ENCODE measurements at regions not wholly inside any gene's neighbourhood (a gene's known extent, or its start where the extent isn't known, plus 50 kb on each side); places are given as distances from the start of the nearest gene placed in this dataset.

DNA sequence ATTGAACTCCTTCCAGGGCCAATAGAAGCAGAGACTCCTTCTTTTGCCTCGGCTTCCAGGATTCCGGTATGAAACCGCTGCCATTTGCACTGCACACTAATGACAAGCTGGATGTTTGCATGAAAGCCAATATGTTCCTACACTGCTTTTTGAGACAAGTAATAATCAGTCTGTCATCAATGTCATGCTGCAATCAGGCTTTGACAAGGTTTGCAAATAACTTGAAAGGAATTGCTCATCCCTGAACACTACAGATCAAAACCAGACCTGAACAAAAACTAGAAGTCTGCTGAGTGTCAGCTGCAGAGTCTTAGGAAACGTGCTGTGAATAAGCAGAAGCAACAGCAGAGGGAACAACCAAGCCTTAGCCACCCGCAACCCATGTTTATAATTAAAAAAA, 720.7 kb upstream of the CXADR start:
- Histone ChIP-seq H3K36me3 (ENCODE audit: control insufficient read depth in 2 of 3, insufficient read depth in 3 of 3, low read length in 3 of 3) (no peaks in the 10 kb centered on the region), H3K9me3 (ENCODE audit: control insufficient read depth in 2 of 3, insufficient read depth in 1 of 3, low read length in 3 of 3) (no peaks in the 10 kb centered on the region), H3K27me3 (ENCODE audit: control insufficient read depth, insufficient read depth, low read length) (no peaks in the 10 kb centered on the region), H3K27ac (ENCODE audit: low read depth in 2 of 2, low read length in 2 of 2) (no peak overlapping the region), H3K4me3 (ENCODE audit: low read length in 3 of 3) (no peak overlapping the region), H3K4me1 (ENCODE audit: control insufficient read depth in 2 of 3, insufficient read depth in 2 of 3, low read depth in 1 of 3, low read length in 3 of 3) (no peaks in the 10 kb centered on the region), H3K9ac (ENCODE audit: low read length in 3 of 3) (no peak overlapping the region)
- TF ChIP-seq, protein P1, sequence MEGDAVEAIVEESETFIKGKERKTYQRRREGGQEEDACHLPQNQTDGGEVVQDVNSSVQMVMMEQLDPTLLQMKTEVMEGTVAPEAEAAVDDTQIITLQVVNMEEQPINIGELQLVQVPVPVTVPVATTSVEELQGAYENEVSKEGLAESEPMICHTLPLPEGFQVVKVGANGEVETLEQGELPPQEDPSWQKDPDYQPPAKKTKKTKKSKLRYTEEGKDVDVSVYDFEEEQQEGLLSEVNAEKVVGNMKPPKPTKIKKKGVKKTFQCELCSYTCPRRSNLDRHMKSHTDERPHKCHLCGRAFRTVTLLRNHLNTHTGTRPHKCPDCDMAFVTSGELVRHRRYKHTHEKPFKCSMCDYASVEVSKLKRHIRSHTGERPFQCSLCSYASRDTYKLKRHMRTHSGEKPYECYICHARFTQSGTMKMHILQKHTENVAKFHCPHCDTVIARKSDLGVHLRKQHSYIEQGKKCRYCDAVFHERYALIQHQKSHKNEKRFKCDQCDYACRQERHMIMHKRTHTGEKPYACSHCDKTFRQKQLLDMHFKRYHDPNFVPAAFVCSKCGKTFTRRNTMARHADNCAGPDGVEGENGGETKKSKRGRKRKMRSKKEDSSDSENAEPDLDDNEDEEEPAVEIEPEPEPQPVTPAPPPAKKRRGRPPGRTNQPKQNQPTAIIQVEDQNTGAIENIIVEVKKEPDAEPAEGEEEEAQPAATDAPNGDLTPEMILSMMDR (IDR thresholded peaks at IDR 0.05; ENCODE audit: borderline replicate concordance, extremely low read depth, insufficient read depth) = no peak
- intact Hi-C loops (cut with DNase I) = no loop called here
- no peak for FAIRE-seq
- no peak for DNase-seq

DNA sequence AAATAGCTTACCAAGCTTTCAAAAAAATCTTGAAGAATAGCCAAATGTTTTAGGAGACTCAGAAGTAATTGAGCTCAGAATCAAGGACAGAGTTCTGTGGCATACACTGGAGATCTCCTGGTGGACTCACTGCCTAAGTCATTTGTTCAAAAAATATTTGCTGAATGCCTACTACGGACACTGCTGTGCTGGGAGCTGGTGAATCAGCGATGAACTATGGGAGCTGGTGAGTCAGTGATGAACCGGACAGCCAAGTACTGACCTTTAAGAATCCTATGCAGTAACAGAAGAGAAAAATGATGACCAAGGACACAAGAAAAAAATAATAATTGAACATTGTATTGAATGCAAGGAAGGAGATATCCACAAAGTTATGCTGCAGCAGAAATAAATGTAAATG, 717.9 kb upstream of the CXADR start:
- intact Hi-C loops (cut with DNase I) = no loop called here
- DNase-seq (no peak), FAIRE-seq (no peak)
- Histone ChIP-seq H3K27me3 (ENCODE audit: control insufficient read depth, insufficient read depth, low read length) (no peaks in the 10 kb centered on the region), H3K9me3 (ENCODE audit: control insufficient read depth in 2 of 3, insufficient read depth in 1 of 3, low read length in 3 of 3) (no peaks in the 10 kb centered on the region), H3K9ac (ENCODE audit: low read length in 3 of 3) (no peak overlapping the region), H3K4me3 (ENCODE audit: low read length in 3 of 3) (no peak overlapping the region), H3K4me1 (ENCODE audit: control insufficient read depth in 2 of 3, insufficient read depth in 2 of 3, low read depth in 1 of 3, low read length in 3 of 3) (no peaks in the 10 kb centered on the region), H3K27ac (ENCODE audit: low read depth in 2 of 2, low read length in 2 of 2) (no peak overlapping the region), H3K36me3 (ENCODE audit: control insufficient read depth in 2 of 3, insufficient read depth in 3 of 3, low read length in 3 of 3) (no peaks in the 10 kb centered on the region)
- TF ChIP-seq, protein P1 (IDR thresholded peaks at IDR 0.05; ENCODE audit: borderline replicate concordance, extremely low read depth, insufficient read depth) = no peak

DNA sequence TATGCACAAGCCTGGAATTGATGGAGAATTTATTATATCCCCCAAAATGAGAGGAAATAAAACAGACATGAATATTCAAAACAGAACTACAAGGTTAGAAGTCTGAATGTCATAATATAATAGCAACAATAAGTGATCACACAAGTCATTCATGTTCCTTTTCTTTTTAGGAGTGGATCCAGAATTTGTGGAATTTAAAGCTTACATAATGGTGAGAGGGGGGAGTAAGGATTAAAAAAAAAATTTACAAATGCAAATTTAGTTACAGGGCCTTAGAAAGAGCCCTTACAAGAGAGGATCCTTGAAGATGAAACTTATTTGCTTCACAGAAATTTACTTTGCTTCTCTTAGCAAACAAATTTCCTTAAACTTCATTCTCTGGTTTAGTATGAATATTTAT, 716.1 kb upstream of the CXADR start:
- TF ChIP-seq, protein P1 (IDR thresholded peaks at IDR 0.05; ENCODE audit: borderline replicate concordance, extremely low read depth, insufficient read depth) = no peak
- H3K27ac ChIP-seq (ENCODE audit: low read depth in 2 of 2, low read length in 2 of 2) = no peak overlapping the region
- intact Hi-C loops (cut with DNase I) = no loop called here
- no peak for DNase-seq
- H3K9me3 ChIP-seq (ENCODE audit: control insufficient read depth in 2 of 3, insufficient read depth in 1 of 3, low read length in 3 of 3) = no peaks in the 10 kb centered on the region
- H3K4me3 ChIP-seq (ENCODE audit: low read length in 3 of 3) = no peak overlapping the region
- no peak for FAIRE-seq
- no peak overlapping the region for H3K9ac ChIP-seq (ENCODE audit: low read length in 3 of 3)
- H3K27me3 ChIP-seq (ENCODE audit: control insufficient read depth, insufficient read depth, low read length) = no peaks in the 10 kb centered on the region
- no peaks in the 10 kb centered on the region for H3K4me1 ChIP-seq (ENCODE audit: control insufficient read depth in 2 of 3, insufficient read depth in 2 of 3, low read depth in 1 of 3, low read length in 3 of 3)
- H3K36me3 ChIP-seq (ENCODE audit: control insufficient read depth in 2 of 3, insufficient read depth in 3 of 3, low read length in 3 of 3) = no peaks in the 10 kb centered on the region

DNA sequence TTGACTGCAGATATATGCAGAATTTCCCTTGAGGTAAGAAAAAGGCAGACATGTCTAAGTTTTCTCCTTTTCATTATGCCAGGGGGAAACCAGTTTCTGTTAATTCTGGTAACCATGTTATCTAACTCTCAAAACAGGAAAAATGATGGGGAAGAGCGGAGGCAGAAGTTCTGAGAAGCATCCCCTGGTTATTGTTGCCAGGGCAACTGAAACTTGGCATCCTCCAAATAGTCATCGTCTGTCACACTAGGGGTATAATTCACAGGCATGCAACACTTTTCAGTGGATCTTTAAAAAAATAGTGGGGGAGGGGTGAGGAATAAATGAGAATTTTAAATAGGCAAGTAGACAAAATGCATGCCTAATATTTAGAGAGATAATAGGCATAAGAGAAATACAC, 715.3 kb upstream of the CXADR start:
- no peaks in the 10 kb centered on the region for H3K27me3 ChIP-seq (ENCODE audit: control insufficient read depth, insufficient read depth, low read length)
- H3K9me3 ChIP-seq (ENCODE audit: control insufficient read depth in 2 of 3, insufficient read depth in 1 of 3, low read length in 3 of 3) = no peaks in the 10 kb centered on the region
- no peak for FAIRE-seq
- H3K9ac ChIP-seq (ENCODE audit: low read length in 3 of 3) = no peak overlapping the region
- TF ChIP-seq, protein P1 (IDR thresholded peaks at IDR 0.05; ENCODE audit: borderline replicate concordance, extremely low read depth, insufficient read depth) = no peak
- intact Hi-C loops (cut with DNase I) = no loop called here
- no peak overlapping the region for H3K4me3 ChIP-seq (ENCODE audit: low read length in 3 of 3)
- no peak for DNase-seq
- no peaks in the 10 kb centered on the region for H3K36me3 ChIP-seq (ENCODE audit: control insufficient read depth in 2 of 3, insufficient read depth in 3 of 3, low read length in 3 of 3)
- H3K4me1 ChIP-seq (ENCODE audit: control insufficient read depth in 2 of 3, insufficient read depth in 2 of 3, low read depth in 1 of 3, low read length in 3 of 3) = no peaks in the 10 kb centered on the region
- no peak overlapping the region for H3K27ac ChIP-seq (ENCODE audit: low read depth in 2 of 2, low read length in 2 of 2)
